Fibroblast of lung (primary cell): ENCODE measurements at regions not wholly inside any gene's neighbourhood (a gene's known extent, or its start where the extent isn't known, plus 50 kb on each side); places are given as distances from the start of the nearest gene placed in this dataset.
"Not testable (repeated sequence)": the region's sequence is repeated elsewhere in the genome, so short reads cannot be mapped to it uniquely, and the experiment has no call there.

Experiments
- DNase-seq, 2 donors: peaks; one replicate each; pipeline versions ENCODE4 v3.0.0 to v3.0.0-alpha.2; 2010; ENCODE audit warnings: low read depth in 2 of 2
- H2AFZ ChIP-seq: 2 replicates; pipeline ENCODE4 v1.5.1; 2012; ENCODE audit warnings: low read length, control low read depth, inconsistent platforms
- H3K27ac ChIP-seq: 2 replicates; pipeline ENCODE4 v1.5.1; 2011; ENCODE audit warnings: low read length, control low read depth; ENCODE audit not compliant: insufficient read depth
- H3K27me3 ChIP-seq: 2 replicates; pipeline ENCODE4 v1.5.1; 2011; ENCODE audit warnings: mild to moderate bottlenecking, low read length; ENCODE audit not compliant: control insufficient read depth, insufficient read depth
- H3K36me3 ChIP-seq: 2 replicates; pipeline ENCODE4 v1.5.1; 2011; ENCODE audit warnings: low read length; ENCODE audit not compliant: control insufficient read depth, insufficient read depth
- H3K4me1 ChIP-seq: 2 replicates; pipeline ENCODE4 v1.5.1; 2011; ENCODE audit warnings: low read length; ENCODE audit not compliant: control insufficient read depth, insufficient read depth; ENCODE audit errors: extremely low read depth
- H3K4me2 ChIP-seq: 2 replicates; pipeline ENCODE4 v1.5.1; 2011; ENCODE audit warnings: low read length, control low read depth; ENCODE audit not compliant: insufficient read depth; ENCODE audit errors: extremely low read depth
- H3K4me3 ChIP-seq, 4 experiments: fragments of 200-600 bp in 1 of 4; sonication (generic) in 1 of 4; replicated peaks in 1 of 4; 2 replicates each; pipeline ENCODE4 v1.5.1; 2011 to 2016; ENCODE audit warnings: low read length in 4 of 4, low read depth in 3 of 4, mild to moderate bottlenecking in 3 of 4, control low read depth in 2 of 4, inconsistent platforms in 1 of 4, mixed read lengths in 1 of 4; ENCODE audit not compliant: insufficient read depth in 1 of 4; ENCODE audit errors: control extremely low read depth in 1 of 4
- H3K79me2 ChIP-seq: 2 replicates; pipeline ENCODE4 v1.5.1; 2012; ENCODE audit warnings: mild to moderate bottlenecking, low read length, inconsistent platforms; ENCODE audit not compliant: control insufficient read depth, insufficient read depth
- H3K9ac ChIP-seq: 2 replicates; pipeline ENCODE4 v1.5.1; 2011; ENCODE audit warnings: mild to moderate bottlenecking, low read length, control low read depth; ENCODE audit not compliant: insufficient read depth
- H3K9me3 ChIP-seq: 2 replicates; pipeline ENCODE4 v1.5.1; 2012; ENCODE audit warnings: low read depth, low read length; ENCODE audit not compliant: control insufficient read depth, insufficient read depth
- H4K20me1 ChIP-seq: 2 replicates; pipeline ENCODE4 v1.5.1; 2011; ENCODE audit warnings: low read length; ENCODE audit not compliant: control insufficient read depth, insufficient read depth; ENCODE audit errors: extremely low read depth
- CTCF ChIP-seq, 2 donors: IDR thresholded peaks in 1 of 2; conservative IDR thresholded peaks in 1 of 2; 1 replicate in 1 of 2; 2 replicates in 1 of 2; pipeline ENCODE4 v1.5.1; 2011 to 2012; ENCODE audit warnings: low read length in 2 of 2, control low read depth in 1 of 2, inconsistent platforms in 1 of 2, low read depth in 1 of 2, mild to moderate bottlenecking in 1 of 2
- EZH2 ChIP-seq: IDR thresholded peaks from 2 replicates; pipeline ENCODE4 v1.5.1; 2012; ENCODE audit warnings: low read length, control low read depth, mild to moderate bottlenecking; ENCODE audit errors: missing control alignments

- Histone ChIP-seq H3K4me2 (no peak overlapping the region), H3K4me1 (no peaks in the 10 kb centered on the region), H3K9ac (no peak overlapping the region), H3K27ac (no peak overlapping the region), H3K27me3 (no peaks in the 10 kb centered on the region), H4K20me1 (no peaks in the 10 kb centered on the region), H3K79me2 (no peaks in the 10 kb centered on the region), H3K36me3 (no peaks in the 10 kb centered on the region), H3K4me3 (no peak overlapping the region), H2AFZ (no peak overlapping the region), H3K9me3 (no peaks in the 10 kb centered on the region)
- no peak for DNase-seq
- no peak for TF ChIP-seq CTCF (conservative IDR thresholded peaks at IDR 0.05 in 1 of 2, IDR thresholded peaks at IDR 0.05 in 1 of 2; ENCODE audit: low read depth in 1 of 2, low read length in 2 of 2)
- TF ChIP-seq EZH2: no peak
Observed at GRCh38 chr21:18006691-18007090, 187.5 kb upstream of the C21orf91 start.

GRCh38 chr21:18002393-18002792, 183.2 kb upstream of the C21orf91 start:
- Histone ChIP-seq H3K9ac (no peak overlapping the region), H3K36me3 (no peaks in the 10 kb centered on the region), H3K4me1 (no peaks in the 10 kb centered on the region), H3K27me3 (no peaks in the 10 kb centered on the region), H3K27ac (no peak overlapping the region), H2AFZ (no peak overlapping the region), H3K79me2 (no peaks in the 10 kb centered on the region), H3K4me3 (no peak overlapping the region), H3K4me2 (no peak overlapping the region), H4K20me1 (no peaks in the 10 kb centered on the region), H3K9me3 (no peaks in the 10 kb centered on the region)
- TF ChIP-seq EZH2 (no peak), CTCF (conservative IDR thresholded peaks at IDR 0.05 in 1 of 2, IDR thresholded peaks at IDR 0.05 in 1 of 2; ENCODE audit: low read depth in 1 of 2, low read length in 2 of 2) (no peak)
- no peak for DNase-seq

- H3K27ac ChIP-seq: no peak overlapping the region
- no peaks in the 10 kb centered on the region for H3K79me2 ChIP-seq
- H3K36me3 ChIP-seq: no peaks in the 10 kb centered on the region
- DNase-seq: peak in 1 of 2 donors; percentile 5
- no peak overlapping the region for H3K4me2 ChIP-seq
- H2AFZ ChIP-seq: no peak overlapping the region
- TF ChIP-seq EZH2: no peak
- TF ChIP-seq CTCF (conservative IDR thresholded peaks at IDR 0.05 in 1 of 2, IDR thresholded peaks at IDR 0.05 in 1 of 2; ENCODE audit: low read depth in 1 of 2, low read length in 2 of 2): no peak
- H3K27me3 ChIP-seq: no peaks in the 10 kb centered on the region
- no peaks in the 10 kb centered on the region for H3K9me3 ChIP-seq
- H4K20me1 ChIP-seq: no peaks in the 10 kb centered on the region
- no peak overlapping the region for H3K4me3 ChIP-seq
- no peaks in the 10 kb centered on the region for H3K4me1 ChIP-seq
- no peak overlapping the region for H3K9ac ChIP-seq
Observed at GRCh38 chr21:18000981-18001686, 182.0 kb upstream of the C21orf91 start.

GRCh38 chr21:17998599-17998998, 179.4 kb upstream of the C21orf91 start:
- not testable (repeated sequence) for H3K4me2 ChIP-seq, H3K4me1 ChIP-seq, H3K79me2 ChIP-seq, H4K20me1 ChIP-seq, H3K27me3 ChIP-seq, H3K4me3 ChIP-seq, H3K27ac ChIP-seq, H3K36me3 ChIP-seq, H3K9me3 ChIP-seq, H2AFZ ChIP-seq, DNase-seq, H3K9ac ChIP-seq
